CD4-positive, alpha-beta T cell treated with Interleukin-1 beta for 1 hour (primary cell): ENCODE measurements at regions not wholly inside any gene's neighbourhood (a gene's known extent, or its start where the extent isn't known, plus 50 kb on each side); places are given as distances from the start of the nearest gene placed in this dataset.
A peak's percentile ranks its signal among the peaks of the same experiment; 100 is the strongest.

ENCODE experiments used
- DNase-seq, 2 donors: peaks; one replicate each; pipeline ENCODE4 v3.0.0-alpha.2; 2020 to 2022

DNA sequence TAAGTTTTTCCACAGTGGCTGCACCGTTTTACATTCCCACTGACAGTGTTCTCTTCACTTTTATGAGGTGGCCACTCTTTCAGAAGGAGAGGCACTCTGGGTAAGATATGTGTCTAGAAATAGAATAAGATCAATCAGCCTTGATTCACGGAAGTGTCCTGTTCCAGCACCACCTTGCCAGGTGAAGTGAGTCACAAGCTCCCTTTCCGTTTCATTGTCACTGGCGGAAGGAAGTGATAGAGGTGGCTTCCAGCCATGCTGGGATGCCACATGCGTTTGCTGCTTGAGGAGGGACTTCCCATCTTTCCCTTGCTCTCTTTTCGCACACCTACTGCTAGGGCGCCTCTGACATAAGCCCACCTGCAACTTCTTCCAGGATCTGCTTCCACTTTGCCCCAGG, 217.1 kb downstream of the PIK3R1 start:
- DNase-seq = peak in 1 of 2 donors; percentile 44

DNA sequence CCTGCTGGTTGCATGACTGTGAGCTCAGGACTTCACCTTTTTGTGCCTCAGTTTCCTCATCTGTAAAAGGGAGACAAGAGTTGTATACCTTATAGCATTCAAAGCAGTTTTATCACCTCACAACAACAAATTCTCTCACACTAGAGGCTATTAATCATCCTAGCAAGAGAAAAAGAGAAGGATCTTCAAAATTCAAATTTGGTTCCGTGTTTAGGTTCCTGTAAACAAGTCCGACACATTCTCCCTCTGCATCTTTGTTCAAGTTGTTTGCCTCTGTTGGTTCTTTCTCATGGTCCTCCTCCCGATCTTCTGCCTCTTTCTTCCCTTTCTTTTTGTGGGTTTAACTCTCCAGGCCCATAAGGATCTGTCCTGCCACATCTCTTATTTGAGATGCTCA, 218.0 kb downstream of the PIK3R1 start:
- DNase-seq = no peak

DNA sequence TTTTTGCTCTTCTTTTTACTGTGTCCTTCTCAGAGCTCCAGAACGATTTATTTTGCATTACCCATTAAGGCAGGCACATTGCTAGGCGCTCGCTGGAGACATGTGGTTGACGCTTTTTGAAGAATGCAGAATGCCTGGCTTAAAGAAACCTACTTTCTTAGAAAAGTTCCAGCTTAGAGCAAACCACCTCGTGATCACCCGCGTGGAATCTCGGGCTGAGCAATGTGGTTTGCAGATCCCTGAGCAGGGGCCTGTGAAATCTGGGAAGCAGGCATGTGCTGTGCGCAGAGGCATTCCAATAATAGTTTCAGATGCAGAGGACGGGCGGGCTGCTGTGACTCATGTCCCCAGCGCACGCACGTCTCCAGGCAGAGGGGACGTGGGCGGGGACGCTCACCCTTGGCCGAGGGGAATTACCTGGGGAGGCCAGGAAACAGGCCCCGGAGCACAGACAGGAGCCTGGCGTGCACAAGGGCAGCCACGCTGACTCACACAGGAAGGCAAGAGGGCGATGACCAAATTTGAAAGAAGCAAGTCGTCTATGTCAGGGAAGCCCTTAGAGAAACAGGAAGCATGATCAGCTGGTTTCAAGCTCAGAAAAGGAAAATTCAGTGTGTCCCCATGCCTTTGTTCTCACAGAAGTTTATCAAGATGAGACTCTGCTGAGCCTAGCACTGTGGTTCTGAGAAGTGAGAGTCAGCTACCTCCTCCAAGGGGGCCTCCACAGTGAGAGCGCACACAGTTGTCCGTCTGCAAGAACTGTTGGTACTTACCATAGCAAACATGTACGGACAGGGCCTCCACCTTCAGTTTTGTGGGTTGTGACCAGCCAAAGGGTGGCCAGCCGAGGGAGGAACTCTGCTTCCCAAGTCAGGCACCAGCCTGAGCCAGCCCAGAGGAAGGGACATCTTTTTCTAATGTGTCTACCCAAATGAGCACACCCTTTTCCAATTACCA, 218.6 kb downstream of the PIK3R1 start:
- peak; percentile 90 for DNase-seq

DNA sequence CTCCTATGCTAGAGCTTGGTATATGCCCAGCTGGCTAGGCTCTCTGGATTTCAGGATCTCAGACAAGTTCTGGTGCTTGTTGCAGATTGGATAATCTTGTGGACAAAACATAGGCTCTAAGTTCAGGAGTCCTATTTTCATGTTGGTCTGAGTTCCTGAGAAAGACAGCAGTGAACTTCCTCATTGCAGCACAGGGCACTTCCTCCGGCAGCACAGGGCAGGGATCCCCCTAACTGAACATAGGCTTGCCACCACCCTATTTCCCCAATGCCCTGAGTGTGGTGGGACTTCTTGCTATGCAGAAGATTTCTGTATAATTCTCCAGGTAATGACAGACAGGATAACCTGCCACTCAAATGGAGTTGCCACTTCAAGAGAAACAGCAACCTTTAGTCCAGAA, 220.1 kb downstream of the PIK3R1 start:
- peak in 1 of 2 donors; percentile 56 for DNase-seq

DNA sequence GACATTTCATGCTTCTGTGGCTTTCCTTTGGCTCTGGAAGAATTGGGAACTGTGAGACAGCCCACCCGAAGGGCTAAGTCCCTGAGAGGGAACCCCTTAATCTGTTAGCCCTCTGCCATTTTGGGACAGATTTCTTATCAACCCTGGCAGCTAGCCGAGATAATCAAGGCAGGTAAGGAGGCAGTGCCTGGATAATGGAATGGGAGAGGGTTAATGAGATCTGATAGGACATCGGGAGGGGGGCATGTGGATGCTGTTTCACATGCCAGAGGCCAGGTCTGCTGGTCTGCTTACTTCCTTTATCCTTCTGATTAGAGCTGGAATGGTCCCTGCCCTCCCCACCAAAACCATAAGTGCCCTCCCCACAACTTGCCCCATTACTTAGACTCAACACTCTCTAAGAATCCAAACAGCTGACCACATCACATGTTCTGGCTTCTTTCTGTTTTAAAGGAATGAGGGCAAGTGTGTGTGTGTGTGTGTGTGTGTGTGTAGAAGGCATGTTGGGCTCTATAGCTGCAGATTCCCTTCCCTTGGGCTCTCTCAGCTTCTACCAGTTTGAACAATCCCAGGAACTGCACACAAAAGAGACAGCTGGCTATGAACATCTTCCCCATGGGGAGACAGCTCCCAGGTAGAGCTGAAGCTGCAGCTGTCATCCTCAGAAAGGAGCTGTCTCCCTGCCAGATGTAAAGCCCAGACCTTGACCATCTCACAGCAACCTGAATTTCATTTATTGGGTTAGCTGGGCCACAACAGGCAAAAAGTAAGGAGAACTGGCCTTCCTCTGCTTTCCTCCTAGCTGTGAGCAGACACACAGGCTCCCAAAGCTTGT, 221.3 kb downstream of the PIK3R1 start:
- no peak for DNase-seq

DNA sequence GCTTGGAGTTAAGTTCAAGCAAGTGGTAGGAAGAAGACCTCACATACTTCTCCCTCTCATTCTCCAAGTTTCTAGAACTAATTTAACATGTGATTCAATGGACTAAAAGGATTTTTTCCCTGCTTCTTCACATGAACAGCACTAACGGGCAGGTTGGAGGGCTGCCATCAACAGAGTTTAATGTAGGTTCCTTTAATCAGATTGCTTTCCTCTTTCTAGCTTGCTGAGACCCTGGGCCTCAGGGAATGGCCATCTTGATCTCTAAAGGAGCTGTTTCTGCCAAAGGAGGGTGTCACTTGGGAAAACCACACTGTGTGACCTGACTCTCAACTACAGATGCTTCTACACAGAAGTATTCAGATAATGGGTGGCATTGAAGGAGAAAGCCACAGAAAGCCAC, 223.3 kb downstream of the PIK3R1 start:
- DNase-seq = no peak

DNA sequence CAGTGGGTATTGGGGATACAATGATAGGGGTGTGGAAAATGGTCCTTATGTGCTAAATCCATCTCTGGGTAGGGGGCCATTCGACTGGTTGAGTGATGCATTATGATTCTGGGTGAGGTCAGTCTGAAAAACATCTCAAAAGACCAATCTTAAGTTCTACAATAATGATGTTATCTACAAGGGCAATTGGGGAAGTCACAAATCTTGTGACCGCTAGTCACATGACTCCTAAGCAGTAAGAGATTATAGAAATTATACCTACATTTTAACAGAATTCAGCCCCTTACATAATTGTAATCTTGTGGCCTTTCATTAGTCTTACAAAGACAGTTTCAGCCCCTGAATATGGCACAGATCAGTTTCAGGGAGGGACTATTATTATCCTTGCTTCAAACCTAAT, 224.7 kb downstream of the PIK3R1 start:
- no peak for DNase-seq

DNA sequence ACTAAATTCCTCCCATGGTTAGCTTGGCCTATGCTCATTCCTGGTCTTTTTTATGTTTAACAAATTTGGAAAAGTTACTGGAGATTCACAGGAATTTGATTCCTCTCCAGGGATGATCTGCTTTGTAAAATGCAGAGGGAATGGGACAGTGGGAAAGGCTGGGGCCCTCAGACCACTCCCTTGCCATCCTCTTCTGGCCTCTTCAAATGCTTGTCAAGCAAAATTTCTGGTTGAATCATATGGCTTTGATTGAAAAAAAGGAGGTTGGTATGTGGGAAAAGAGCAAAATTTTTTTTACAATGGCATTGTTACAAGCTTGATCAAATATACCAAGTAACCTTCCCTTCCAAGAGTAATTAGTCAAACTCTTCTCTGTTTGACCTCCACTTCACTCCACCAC, 225.1 kb downstream of the PIK3R1 start:
- no peak for DNase-seq

DNA sequence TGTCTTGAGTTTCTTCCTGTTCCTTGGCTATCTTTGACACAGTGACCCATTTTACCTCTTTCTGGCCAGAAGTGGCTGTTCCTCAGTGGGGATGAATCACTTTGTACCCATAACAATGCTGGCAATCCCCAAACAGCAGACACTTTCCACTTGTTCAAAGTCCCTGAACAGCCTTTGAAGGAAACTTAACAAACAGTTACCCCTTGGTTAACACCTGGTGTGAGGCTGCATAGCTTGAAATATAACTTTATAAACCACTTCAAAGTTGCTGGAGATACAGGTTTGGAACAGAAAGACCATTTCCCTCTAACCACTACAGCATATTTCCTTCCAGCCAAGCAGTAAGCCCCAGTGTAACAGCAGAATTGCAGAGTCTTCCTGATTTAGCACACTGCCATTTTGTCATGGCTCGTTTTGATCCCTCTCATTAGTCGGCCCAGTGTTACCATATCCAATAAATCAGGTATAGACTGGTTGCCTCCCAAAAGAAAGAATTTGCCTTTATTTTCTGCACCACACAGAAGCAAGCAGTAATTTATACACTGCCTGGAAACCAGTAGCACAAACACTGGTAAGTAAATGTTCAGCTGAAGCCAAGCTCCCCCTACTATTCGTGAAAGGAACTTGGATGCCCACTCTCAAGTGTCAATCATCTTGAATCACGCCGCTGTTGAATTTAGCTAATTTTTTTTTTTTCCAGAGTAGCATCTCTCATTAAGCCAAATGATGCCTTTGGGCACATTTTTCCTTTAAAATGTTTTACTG, 225.9 kb downstream of the PIK3R1 start:
- DNase-seq = no peak

DNA sequence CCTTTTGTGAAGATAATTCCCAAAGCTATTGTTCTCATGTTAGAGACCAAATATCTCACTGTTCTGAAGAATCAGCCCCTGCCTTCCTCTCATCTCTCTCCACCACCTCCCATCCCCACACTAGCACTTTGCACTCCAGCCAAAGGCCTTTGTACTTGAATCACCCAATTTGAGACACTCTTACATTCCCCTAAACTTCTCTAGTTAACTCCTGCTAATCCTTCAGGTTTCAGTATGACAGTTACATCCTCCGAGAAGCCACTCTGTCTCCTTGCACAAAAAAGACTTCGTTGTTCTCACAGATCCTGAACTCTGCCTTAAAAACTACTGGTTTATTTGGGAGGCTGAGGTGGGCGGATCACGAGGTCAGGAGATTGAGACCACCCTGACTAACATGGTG, 227.5 kb downstream of the PIK3R1 start:
- no peak for DNase-seq

DNA sequence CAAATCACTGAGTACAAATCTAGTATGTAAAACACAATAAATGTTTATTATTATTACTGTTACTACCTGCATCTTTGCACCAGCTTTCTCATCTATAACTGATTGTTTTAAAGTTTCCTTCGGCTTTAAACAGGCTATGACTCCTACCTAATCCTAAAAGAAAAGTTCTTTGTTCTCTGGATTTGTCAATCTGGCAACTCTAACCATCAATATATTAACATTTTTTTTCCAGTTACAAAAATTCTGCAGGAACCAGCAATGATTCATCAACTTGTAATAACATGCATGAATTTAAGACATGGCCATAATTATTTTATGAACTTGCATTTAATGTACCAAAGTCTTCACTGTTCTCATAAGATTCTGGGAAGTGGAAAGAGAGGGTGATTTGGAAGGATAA, 228.5 kb downstream of the PIK3R1 start:
- no peak for DNase-seq

DNA sequence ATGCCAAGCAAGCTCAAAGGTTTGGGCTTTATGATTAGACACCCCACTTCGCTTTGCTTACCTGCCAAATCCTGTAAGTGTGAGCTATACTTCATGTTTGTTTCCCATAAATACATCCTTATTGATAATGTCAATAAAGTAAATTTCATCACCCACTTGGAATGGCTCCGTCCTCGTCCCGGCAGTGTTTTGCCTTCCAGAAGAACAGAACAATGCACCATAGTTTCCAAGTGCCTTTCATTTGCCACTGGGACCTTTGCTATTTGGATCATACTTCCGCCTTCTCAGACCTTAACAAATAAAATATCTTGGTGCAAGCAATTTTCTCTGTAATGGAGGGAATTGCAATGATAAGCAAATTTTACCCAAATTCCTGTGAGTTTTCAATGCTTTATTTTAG, 229.3 kb downstream of the PIK3R1 start:
- no peak for DNase-seq

DNA sequence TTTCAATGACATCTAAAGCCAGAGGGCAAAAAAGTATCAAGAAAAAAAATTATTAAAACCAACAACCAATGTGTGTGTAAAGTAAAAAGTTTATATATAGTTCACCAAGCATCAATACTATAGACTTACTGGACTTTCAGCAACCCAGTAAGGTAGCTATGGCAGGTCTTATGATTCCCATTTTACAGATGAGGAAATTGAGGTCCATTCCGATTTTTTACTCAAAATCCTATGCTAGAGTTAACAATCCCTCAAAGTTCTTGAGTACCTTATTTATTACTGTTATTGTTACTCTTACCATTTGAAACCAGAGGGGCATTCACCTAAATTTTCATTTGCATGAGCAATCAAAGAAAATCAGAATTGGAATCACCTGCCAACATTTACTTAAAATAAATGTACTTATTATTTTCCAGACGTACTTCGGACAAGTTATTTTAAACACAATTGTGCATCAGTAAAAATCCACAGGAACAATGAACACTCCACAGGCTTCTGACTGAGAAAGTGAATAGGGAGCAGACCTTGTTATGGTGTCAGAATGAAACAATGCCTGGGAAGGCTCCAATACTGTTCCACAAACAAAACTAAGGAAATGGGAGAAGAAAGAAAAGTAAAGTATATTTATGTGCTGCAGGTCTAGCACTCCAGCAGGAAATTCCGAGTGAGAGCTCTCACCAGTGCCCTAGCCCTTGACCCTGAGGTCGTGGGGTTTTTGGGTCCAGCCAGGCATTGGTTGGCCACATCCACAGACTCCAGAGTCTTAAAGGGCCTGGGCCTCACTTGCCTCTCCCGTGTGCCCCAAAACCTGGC, 229.9 kb downstream of the PIK3R1 start:
- DNase-seq = no peak

DNA sequence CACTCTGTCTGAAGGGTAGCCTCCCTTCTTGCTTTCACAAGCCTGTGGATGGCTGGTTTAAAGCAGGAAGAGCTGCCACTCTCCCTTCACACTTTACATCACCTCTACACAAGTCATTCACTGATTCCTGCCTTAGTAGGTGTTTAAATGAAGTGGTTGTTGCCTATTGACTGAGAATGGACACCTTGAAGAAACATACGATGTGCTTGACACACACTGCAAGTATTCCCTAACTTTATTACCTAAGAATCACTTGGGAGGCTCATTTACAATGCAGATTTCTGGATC, 230.5 kb downstream of the PIK3R1 start:
- no peak for DNase-seq

DNA sequence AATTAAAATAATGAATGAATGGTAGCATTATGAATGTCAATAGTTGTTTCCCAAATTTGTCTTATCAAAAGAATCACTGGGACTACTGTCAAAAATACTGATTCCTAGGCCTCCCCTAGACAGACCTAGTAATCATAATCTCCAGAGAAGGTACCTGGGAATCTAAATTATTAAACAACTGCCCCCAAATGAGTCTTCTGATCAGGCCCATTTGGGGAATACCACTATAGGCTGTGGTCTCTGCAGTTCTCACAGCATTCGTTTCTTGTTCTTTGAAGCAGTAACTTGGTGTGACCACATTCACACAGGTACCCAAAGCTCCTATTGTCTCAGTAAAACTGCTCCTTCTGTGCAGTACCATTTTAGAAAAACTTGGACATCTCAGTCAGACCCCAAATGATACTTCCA, 230.9 kb downstream of the PIK3R1 start:
- no peak for DNase-seq

DNA sequence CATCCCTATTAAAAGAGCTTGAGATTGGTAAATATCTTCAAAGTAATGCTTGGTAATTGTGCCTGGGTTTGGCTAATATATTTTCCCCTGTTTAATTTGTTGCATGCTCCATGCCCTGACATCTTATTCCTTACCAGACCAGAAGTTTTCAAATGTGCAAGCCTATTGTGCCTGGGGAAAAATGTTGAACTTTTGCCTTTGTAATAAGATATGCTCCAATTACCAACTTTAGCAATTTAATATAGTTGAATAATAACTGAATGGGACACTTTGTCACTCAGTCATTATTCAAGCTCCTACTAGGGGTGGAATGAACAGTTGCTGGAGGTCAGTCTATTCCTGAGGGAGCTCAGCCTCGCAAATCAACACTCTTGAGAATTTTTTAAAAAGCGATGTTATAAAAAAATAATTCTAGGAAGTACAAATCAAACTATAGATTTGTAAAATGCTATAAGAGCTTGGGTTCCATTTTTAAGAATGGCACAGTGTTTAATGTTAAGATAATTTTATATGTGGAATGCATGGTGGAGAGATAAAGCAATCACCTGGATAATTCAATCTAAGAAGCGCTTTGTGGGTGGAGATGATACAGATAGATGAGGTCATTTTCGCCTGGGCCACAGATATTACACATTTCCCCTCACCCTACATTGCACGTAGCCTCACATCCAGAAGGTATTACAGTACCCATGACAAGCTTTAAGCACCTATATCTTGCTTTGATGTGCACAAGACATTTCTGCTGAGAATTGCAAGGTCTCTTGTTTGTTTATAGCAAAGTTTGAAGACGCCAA, 231.8 kb downstream of the PIK3R1 start:
- no peak for DNase-seq

DNA sequence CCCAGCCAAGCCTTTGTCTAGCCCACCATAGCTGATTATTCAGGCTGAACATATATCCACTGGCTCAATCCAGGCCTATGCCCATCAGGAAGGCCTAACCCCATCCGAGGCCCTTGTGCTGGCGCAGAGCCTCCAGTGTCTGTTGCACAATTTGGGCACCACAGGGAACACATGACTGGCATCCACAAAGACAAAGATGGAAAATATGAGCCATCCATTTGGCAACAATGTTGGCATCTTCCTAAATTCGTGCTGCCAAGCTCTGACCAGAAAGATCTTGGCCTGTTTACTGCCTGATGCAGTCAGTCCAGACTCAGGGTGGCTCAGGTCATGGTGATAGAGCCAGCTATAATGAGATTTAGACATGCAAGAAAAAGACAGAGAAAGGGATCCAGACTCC, 233.8 kb downstream of the PIK3R1 start:
- DNase-seq = no peak

DNA sequence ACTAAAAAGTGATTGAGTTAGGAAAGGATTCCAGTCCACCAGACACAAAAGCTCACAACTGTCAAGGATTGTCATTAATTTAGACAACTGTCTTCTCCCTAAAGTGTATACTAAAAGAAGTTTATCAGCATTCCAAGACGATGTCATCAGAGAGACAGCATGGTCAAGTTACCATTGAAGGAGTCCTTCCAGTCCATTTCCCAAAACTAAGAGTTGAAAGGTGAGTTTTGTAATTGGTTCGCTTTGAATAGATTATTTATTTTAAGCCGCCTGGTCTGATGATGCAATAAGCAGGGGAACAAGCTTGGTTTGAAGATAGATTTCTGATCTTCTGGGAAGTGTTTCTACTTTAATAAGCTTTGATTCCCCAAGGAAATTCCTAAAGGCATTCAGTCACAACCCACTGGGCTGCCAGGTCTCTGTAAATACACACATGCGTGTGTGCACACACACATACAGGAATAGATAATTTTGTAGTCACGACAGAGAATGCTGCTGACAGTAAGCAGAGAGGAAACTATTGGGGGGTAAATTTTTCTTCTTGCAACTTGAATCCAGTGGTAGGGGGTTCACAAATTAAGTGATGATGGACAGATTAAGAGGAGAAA, 234.8 kb downstream of the PIK3R1 start:
- DNase-seq = no peak

DNA sequence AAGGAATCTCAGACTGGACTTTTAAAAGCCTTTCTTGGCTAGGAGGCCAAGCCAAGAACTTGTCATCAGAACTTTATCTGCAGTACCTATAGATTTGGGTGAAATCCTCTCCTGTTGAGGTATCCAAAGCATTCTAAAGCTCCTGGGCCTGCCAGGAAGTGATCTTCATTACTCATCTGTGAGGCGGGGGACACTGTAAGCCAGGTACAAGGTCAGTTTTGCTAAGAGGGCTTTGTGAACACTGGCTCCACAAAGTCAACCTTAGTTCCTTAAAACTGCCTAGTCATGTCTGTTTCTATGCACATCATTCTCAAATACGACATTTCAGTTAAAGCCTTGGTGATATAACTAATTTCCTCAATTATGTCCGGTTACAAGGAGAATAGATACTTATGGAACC, 236.7 kb downstream of the PIK3R1 start:
- no peak for DNase-seq

DNA sequence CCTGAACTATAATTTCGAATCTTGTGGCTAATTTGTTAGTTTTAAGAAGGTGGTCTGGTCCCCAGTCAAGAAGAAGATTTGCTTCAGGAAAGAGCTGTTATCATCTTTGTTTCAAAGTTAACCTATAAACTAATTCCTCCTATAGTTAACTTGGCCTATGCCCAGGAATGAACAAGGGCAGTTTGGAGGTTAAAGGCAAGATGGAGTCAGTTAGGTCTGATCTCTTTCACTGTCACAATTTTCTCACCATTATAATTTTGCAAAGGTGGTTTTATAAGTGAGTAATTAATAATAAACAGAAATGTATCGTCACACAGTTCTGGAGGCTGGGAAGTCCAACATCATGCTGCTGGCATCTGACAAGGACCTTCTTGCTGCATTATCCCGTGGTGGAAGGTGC, 238.6 kb downstream of the PIK3R1 start:
- no peak for DNase-seq

DNA sequence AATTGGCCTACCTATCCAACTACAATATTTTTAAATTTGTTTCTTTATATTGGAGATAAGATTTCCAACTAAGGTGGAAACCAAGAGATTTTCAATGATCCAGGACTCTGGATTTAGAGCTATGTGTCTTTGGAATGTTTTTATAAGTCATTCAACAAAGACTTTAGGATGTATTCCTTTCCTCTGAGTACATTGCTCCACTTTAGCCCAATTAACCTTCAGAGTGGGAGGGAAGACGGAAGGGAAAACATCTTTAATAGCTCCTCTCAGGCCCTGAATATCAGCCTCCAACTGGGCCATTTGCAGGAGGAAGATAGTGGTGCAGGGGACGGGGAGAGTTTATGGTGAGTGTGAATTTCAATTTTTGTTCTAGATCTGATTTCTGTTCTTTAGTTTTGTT, 239.2 kb downstream of the PIK3R1 start:
- no peak for DNase-seq
